Endothelial cell of umbilical vein (primary cell): ENCODE measurements at regions not wholly inside any gene's neighbourhood (a gene's known extent, or its start where the extent isn't known, plus 50 kb on each side); places are given as distances from the start of the nearest gene placed in this dataset.

Source experiments
- BruUV-seq: library from RNA; stranded (reverse); fragments of 400-500 nt; replicated peaks from 2 replicates; lab custom pipeline; 2021; lab: Mats Ljungman, UMichigan
- CTCF ChIA-PET: fragments of 300-600, 350-600 bp; sonication (Branson Sonifier 250); formaldehyde crosslinking; loops from one replicate; lab custom pipeline; 2021; ENCODE audit warnings: antibody characterized with exemption, inconsistent platforms; lab: Charles Lee
- POLR2A ChIA-PET: fragments of 300-600, 350-600 bp; sonication (Branson Sonifier 250); formaldehyde crosslinking; loops from one replicate; lab custom pipeline; 2021; ENCODE audit warnings: antibody characterized with exemption, inconsistent platforms; lab: Charles Lee
- DNase-seq: peaks from one replicate; pipeline ENCODE4 v3.0.0-alpha.2; 2011; ENCODE audit warnings: low read depth, low spot score
- FAIRE-seq: peaks from 2 replicates; lab custom pipeline; 2011; peaks lifted over from hg19 to GRCh38; lab: Jason Lieb, UNC
- H2AFZ ChIP-seq: 2 replicates; pipeline ENCODE4 v1.6.0; 2012; ENCODE audit warnings: low read depth, low read length, control low read depth, inconsistent platforms
- H3K27ac ChIP-seq: 2 replicates; pipeline ENCODE4 v1.5.1; 2011; ENCODE audit warnings: low read depth, mild to moderate bottlenecking, control low read depth, low read length, moderate library complexity; ENCODE audit not compliant: insufficient read depth
- H3K27me3 ChIP-seq, 2 experiments: 2 replicates each; pipeline versions ENCODE4 v1.6.0 to v1.6.1; 2011; ENCODE audit warnings: low read length in 2 of 2, mixed read lengths in 1 of 2; ENCODE audit not compliant: control insufficient read depth in 2 of 2, insufficient read depth in 2 of 2
- H3K36me3 ChIP-seq, 2 experiments: 2 replicates in 1 of 2; 3 replicates in 1 of 2; pipeline ENCODE4 v1.5.1; 2011; ENCODE audit warnings: low read length in 2 of 2, mild to moderate bottlenecking in 1 of 2, moderate library complexity in 1 of 2; ENCODE audit not compliant: control insufficient read depth in 2 of 2, insufficient read depth in 2 of 2; ENCODE audit errors: extremely low read depth in 1 of 2
- H3K4me1 ChIP-seq: 3 replicates; pipeline ENCODE4 v1.5.1; 2011; ENCODE audit warnings: mild to moderate bottlenecking, low read length; ENCODE audit not compliant: control insufficient read depth, insufficient read depth; ENCODE audit errors: extremely low read depth
- H3K4me2 ChIP-seq: 2 replicates; pipeline ENCODE4 v1.6.1; 2011; ENCODE audit warnings: low read length, control low read depth, mixed read lengths; ENCODE audit not compliant: insufficient read depth
- H3K4me3 ChIP-seq, 3 experiments: fragments of 200-600 bp in 1 of 3; sonication (generic), shearing (Covaris generic) in 1 of 3; replicated peaks in 1 of 3; 2 replicates each; pipeline ENCODE4 v1.5.1; 2011 to 2016; ENCODE audit warnings: control low read depth in 3 of 3, low read length in 3 of 3, mild to moderate bottlenecking in 2 of 3, inconsistent platforms in 1 of 3, low read depth in 1 of 3, moderate library complexity in 1 of 3; ENCODE audit not compliant: insufficient read depth in 1 of 3
- H3K79me2 ChIP-seq: 2 replicates; pipeline ENCODE4 v1.6.0; 2012; ENCODE audit warnings: low read length, inconsistent platforms; ENCODE audit not compliant: control insufficient read depth, insufficient read depth
- H3K9ac ChIP-seq: replicated peaks from 2 replicates; pipeline ENCODE3; 2011; ENCODE audit warnings: low read length, control low read depth; ENCODE audit not compliant: insufficient read depth; ENCODE audit errors: extremely low read depth
- H3K9me1 ChIP-seq: replicated peaks from 3 replicates; pipeline ENCODE4 v1.6.0; 2011; ENCODE audit warnings: mild to moderate bottlenecking, low read length; ENCODE audit not compliant: control insufficient read depth, insufficient read depth; ENCODE audit errors: extremely low read depth
- H3K9me3 ChIP-seq: replicated peaks from 2 replicates; pipeline ENCODE4 v1.5.1; 2012; ENCODE audit warnings: low read length, inconsistent platforms; ENCODE audit not compliant: control insufficient read depth, insufficient read depth
- H4K20me1 ChIP-seq: replicated peaks from 2 replicates; pipeline ENCODE3; 2011; ENCODE audit warnings: mild to moderate bottlenecking, low read length; ENCODE audit not compliant: control insufficient read depth, insufficient read depth; ENCODE audit errors: extremely low read depth
- EZH2 ChIP-seq: IDR thresholded peaks from 2 replicates; pipeline ENCODE4 v1.6.1; 2012; ENCODE audit warnings: borderline replicate concordance, low read depth, mild to moderate bottlenecking, moderate library complexity, low read length, inconsistent platforms; ENCODE audit not compliant: severe bottlenecking
- FOS ChIP-seq: IDR thresholded peaks from 2 replicates; pipeline ENCODE4 v1.6.1; 2011; ENCODE audit warnings: mild to moderate bottlenecking, low read length, moderate library complexity, borderline replicate concordance; ENCODE audit not compliant: insufficient read depth
- GATA2 ChIP-seq: IDR thresholded peaks from 2 replicates; pipeline ENCODE4 v1.7.0; 2011; ENCODE audit warnings: low read depth, mild to moderate bottlenecking, moderate library complexity, mixed read lengths, low read length; ENCODE audit not compliant: insufficient read length, insufficient read depth
- JUN ChIP-seq: IDR thresholded peaks from 2 replicates; pipeline ENCODE4 v1.6.1; 2011; ENCODE audit warnings: borderline replicate concordance, low read depth; ENCODE audit not compliant: insufficient read length, insufficient read depth
- MYC ChIP-seq: IDR thresholded peaks from one replicate; pipeline ENCODE4 v1.6.1; 2011; ENCODE audit warnings: mild to moderate bottlenecking, low read depth, low read length
- POLR2A ChIP-seq: IDR thresholded peaks from 2 replicates; pipeline ENCODE4 v1.6.1; 2012; ENCODE audit warnings: low read depth, mild to moderate bottlenecking, control low read depth, low read length
- POLR2AphosphoS5 ChIP-seq: IDR thresholded peaks from 2 replicates; pipeline ENCODE4 v1.6.1; 2012; ENCODE audit warnings: low read depth, mild to moderate bottlenecking, control low read depth, low read length, moderate library complexity; ENCODE audit not compliant: insufficient read depth
- dilution Hi-C: fragments of 300-500 bp; cut with MboI; formaldehyde crosslinking; loops from one replicate; pipeline ENCODE4 v1.15.0; 2019; ENCODE audit warnings: low sequenced_read_pairs; ENCODE audit not compliant: extremely low pct_ligation_motif_present
- intact Hi-C: fragments of 100-400 bp; cut with micrococcal nuclease; formaldehyde crosslinking; loops from one replicate; pipeline ENCODE4 v1.10.0; 2022
- TF ChIP-seq, protein P1 (sequence below), 2 donors: IDR thresholded peaks; 1 replicate in 1 of 2; 2 replicates in 1 of 2; pipeline ENCODE4 v1.5.1; 2011; ENCODE audit warnings: low read length in 2 of 2, mild to moderate bottlenecking in 2 of 2, moderate library complexity in 2 of 2, control low read depth in 1 of 2, inconsistent platforms in 1 of 2, low read depth in 1 of 2; ENCODE audit not compliant: insufficient read depth in 1 of 2; ENCODE audit errors: extremely low read depth in 1 of 2
- TF ChIP-seq, protein P2 (sequence below): IDR thresholded peaks from 2 replicates; pipeline ENCODE4 v1.6.1; 2011; ENCODE audit not compliant: insufficient read depth, insufficient read length

DNA sequence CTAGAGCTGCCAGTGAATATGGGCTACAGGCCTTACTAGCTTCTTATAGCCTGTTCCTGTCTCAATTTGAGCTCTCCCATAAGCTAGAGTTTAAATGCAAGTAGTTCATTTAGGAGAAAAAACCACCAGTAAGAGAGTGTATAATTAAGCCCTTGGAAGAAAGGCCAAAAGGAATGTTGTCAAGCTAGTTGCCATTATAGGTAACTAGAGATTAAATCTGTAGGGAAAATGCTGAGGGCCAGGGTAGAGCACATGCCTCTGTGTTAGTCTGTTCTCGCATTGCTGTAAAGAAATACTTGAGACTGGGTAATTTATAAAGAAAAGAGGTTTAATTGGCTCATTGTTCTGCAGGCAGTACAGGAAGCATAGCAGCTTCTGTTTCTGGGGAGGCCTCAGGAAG is 410.2 kb downstream of the MID1IP1 start:
- Histone ChIP-seq H3K27ac (no peak overlapping the region), H3K4me1 (no peaks in the 10 kb centered on the region), H3K9me1 (no peaks in the 10 kb centered on the region), H3K4me2 (no peak overlapping the region), H3K4me3 (no peak overlapping the region), H2AFZ (no peak overlapping the region), H3K9ac (no peak overlapping the region), H3K27me3 (no peaks in the 10 kb centered on the region), H3K9me3 (no peaks in the 10 kb centered on the region), H3K36me3 (no peaks in the 10 kb centered on the region), H3K79me2 (no peaks in the 10 kb centered on the region), H4K20me1 (no peaks in the 10 kb centered on the region)
- TF ChIP-seq POLR2AphosphoS5 (no peak), MYC (no peak), POLR2A (no peak), JUN (no peak), EZH2 (no peak), FOS (no peak), GATA2 (no peak)
- TF ChIP-seq, protein P1, sequence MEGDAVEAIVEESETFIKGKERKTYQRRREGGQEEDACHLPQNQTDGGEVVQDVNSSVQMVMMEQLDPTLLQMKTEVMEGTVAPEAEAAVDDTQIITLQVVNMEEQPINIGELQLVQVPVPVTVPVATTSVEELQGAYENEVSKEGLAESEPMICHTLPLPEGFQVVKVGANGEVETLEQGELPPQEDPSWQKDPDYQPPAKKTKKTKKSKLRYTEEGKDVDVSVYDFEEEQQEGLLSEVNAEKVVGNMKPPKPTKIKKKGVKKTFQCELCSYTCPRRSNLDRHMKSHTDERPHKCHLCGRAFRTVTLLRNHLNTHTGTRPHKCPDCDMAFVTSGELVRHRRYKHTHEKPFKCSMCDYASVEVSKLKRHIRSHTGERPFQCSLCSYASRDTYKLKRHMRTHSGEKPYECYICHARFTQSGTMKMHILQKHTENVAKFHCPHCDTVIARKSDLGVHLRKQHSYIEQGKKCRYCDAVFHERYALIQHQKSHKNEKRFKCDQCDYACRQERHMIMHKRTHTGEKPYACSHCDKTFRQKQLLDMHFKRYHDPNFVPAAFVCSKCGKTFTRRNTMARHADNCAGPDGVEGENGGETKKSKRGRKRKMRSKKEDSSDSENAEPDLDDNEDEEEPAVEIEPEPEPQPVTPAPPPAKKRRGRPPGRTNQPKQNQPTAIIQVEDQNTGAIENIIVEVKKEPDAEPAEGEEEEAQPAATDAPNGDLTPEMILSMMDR (IDR thresholded peaks at IDR 0.05; ENCODE audit: extremely low read depth in 1 of 2, insufficient read depth in 1 of 2, low read depth in 1 of 2, low read length in 2 of 2), result no peak
- TF ChIP-seq, protein P2, sequence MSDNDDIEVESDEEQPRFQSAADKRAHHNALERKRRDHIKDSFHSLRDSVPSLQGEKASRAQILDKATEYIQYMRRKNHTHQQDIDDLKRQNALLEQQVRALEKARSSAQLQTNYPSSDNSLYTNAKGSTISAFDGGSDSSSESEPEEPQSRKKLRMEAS, result no peak
- intact Hi-C loops, result no loop called here
- ChIA-PET CTCF (no interaction called here), POLR2A (no interaction called here)
- DNase-seq, result no peak
- dilution Hi-C loops, result no loop called here
- no peak for FAIRE-seq
- BruUV-seq, result no TSS peak
